Adrenal gland (tissue), 9 donors: ENCODE measurements at regions not wholly inside any gene's neighbourhood (a gene's known extent, or its start where the extent isn't known, plus 50 kb on each side); places are given as distances from the start of the nearest gene placed in this dataset.

Source experiments
- DNase-seq, 7 donors: peaks; one replicate each; pipeline ENCODE4 v3.0.0-alpha.2; 2019 to 2020
- H3K27ac ChIP-seq, 5 donors: fragments of 200-600 bp; sonication (generic) in 4 of 5; 1 replicate in 3 of 5; 2 replicates in 2 of 5; pipeline versions ENCODE4 v1.5.1 to v1.8.0; 2016 to 2020; ENCODE audit warnings: mild to moderate bottlenecking in 1 of 5
- H3K27me3 ChIP-seq: fragments of 200-600 bp; 2 replicates; pipeline ENCODE4 v1.8.0; 2021
- H3K36me3 ChIP-seq, 2 donors: fragments of 200-600 bp; replicated peaks in 1 of 2; 1 replicate in 1 of 2; 2 replicates in 1 of 2; pipeline versions ENCODE4 v1.5.1 to v1.8.0; 2018 to 2022
- H3K4me1 ChIP-seq, 2 donors: fragments of 200-600 bp; replicated peaks in 1 of 2; 1 replicate in 1 of 2; 2 replicates in 1 of 2; pipeline versions ENCODE4 v1.5.1 to v1.8.0; 2018 to 2021
- H3K4me3 ChIP-seq, 4 donors: fragments of 200-600 bp; sonication (generic) in 3 of 4; one replicate each; pipeline ENCODE4 v1.5.1; 2016 to 2018
- H3K9me3 ChIP-seq, 3 donors: fragments of 200-600 bp; sonication (generic) in 1 of 3; replicated peaks in 1 of 3; 1 replicate in 2 of 3; 2 replicates in 1 of 3; pipeline versions ENCODE4 v1.5.1 to v1.8.0; 2016 to 2021
- POLR2A ChIP-seq, 2 donors: fragments of 450-650 bp; IDR thresholded peaks; one replicate each; pipeline ENCODE4 v1.6.1; 2017; ENCODE audit warnings: antibody characterized with exemption in 2 of 2, mild to moderate bottlenecking in 2 of 2, moderate library complexity in 1 of 2
- WGBS, 4 donors: extraction: QIAGEN DNeasy Blood & Tissue Kit in 2 of 4; methylation state at CpG; one replicate each; pipeline versions ENCODE4 v1.1.5 to v1.1.7; 2013 to 2017; 5-methylcytosine and 5-hydroxymethylcytosine counted together
- intact Hi-C, 2 donors: fragments of 100-400 bp; cut with DNase I; formaldehyde crosslinking; loops; one replicate each; pipeline versions ENCODE4 v1.14.1 to v1.15.0; 2022 to 2023
- TF ChIP-seq, protein P1 (sequence below), 6 experiments: fragments of 450-650 bp in 4 of 6; fragments of 200-600 bp in 2 of 6; sonication (generic) in 1 of 6; IDR thresholded peaks; 1 replicate in 5 of 6; 2 replicates in 1 of 6; pipeline versions ENCODE4 v1.5.1 to v1.8.0; 2016 to 2021; ENCODE audit warnings: antibody characterized with exemption in 6 of 6, mild to moderate bottlenecking in 2 of 6, moderate library complexity in 1 of 6
- donor health status: healthy with polysubstance abuse.
- donor health status: Bipolar disorder and iron deficiency.
- donor health status: DM: yes; HTN: yes; CAD: no.
- donor health status: DM: no; HTN: no; CAD: no.
- donor health status: DM: no; HTN: no; CAD: no.

DNA sequence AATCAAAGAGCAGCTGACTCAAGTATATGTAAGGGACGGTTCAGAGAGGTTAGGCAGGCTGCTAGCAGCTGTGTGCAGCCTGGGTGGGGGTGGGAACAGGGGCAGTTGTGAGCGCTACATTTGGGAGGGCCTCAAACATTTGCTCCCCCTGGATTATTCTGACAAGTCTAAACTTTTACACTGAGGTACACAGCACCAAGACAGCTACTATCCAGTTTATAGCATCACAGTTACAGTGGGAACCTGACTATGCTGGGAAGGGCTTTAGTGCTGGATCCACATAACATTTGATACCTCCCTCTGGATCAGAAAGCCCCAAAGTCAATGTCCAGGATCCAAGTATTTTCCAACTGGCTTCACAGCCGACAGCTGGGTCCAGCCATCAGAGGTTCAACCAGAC, 55.8 kb upstream of the GIMD1 start:
- DNase-seq: no peak
- Histone ChIP-seq H3K9me3 (no peaks in the 10 kb centered on the region), H3K27me3 (no peaks in the 10 kb centered on the region), H3K4me3 (no peak overlapping the region), H3K4me1 (no peaks in the 10 kb centered on the region), H3K36me3 (no peaks in the 10 kb centered on the region), H3K27ac (no peak overlapping the region)
- TF ChIP-seq POLR2A (IDR thresholded peaks at IDR 0.05): no peak
- intact Hi-C loops: no loop called here
- 74 to 79% (median 77%) methylated on average over 3 of the region's 3 CpGs for WGBS, 4 donors

GRCh38 chr4:106423791-106424190, 55.2 kb upstream of the GIMD1 start:
- H3K27me3 ChIP-seq: no peaks in the 10 kb centered on the region
- intact Hi-C loops: no loop called here
- TF ChIP-seq, protein P1, sequence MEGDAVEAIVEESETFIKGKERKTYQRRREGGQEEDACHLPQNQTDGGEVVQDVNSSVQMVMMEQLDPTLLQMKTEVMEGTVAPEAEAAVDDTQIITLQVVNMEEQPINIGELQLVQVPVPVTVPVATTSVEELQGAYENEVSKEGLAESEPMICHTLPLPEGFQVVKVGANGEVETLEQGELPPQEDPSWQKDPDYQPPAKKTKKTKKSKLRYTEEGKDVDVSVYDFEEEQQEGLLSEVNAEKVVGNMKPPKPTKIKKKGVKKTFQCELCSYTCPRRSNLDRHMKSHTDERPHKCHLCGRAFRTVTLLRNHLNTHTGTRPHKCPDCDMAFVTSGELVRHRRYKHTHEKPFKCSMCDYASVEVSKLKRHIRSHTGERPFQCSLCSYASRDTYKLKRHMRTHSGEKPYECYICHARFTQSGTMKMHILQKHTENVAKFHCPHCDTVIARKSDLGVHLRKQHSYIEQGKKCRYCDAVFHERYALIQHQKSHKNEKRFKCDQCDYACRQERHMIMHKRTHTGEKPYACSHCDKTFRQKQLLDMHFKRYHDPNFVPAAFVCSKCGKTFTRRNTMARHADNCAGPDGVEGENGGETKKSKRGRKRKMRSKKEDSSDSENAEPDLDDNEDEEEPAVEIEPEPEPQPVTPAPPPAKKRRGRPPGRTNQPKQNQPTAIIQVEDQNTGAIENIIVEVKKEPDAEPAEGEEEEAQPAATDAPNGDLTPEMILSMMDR (IDR thresholded peaks at IDR 0.05): no peak
- no peak for TF ChIP-seq POLR2A (IDR thresholded peaks at IDR 0.05)
- no peaks in the 10 kb centered on the region for H3K36me3 ChIP-seq
- no peak overlapping the region for H3K4me3 ChIP-seq
- DNase-seq: no peak
- no peak overlapping the region for H3K27ac ChIP-seq
- no peaks in the 10 kb centered on the region for H3K9me3 ChIP-seq
- H3K4me1 ChIP-seq: no peaks in the 10 kb centered on the region

DNA sequence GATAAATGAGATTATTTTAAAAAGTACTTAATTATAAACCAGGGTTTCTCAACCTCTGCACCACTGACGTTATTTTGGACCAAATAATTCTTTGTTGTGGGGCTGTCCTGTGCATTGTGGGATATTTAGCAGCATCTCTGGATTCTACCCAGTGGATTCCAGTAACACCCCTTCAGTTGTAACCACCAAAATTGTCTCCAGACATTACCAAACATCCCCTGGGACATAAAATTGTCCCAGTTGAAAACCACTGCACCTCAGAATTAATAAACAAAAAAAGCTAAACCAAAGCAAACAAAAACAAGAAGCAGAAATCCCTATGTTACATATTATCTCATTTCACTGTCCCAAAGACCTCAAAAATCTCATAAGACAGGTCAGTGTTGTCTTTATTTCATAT, 54.2 kb upstream of the GIMD1 start:
- intact Hi-C loops: no loop called here

GRCh38 chr4:106421441-106422296, 53.1 kb upstream of the GIMD1 start:
- Histone ChIP-seq H3K27me3 (no peaks in the 10 kb centered on the region), H3K36me3 (no peaks in the 10 kb centered on the region), H3K4me1 (no peaks in the 10 kb centered on the region), H3K9me3 (no peaks in the 10 kb centered on the region), H3K4me3 (no peak overlapping the region), H3K27ac (no peak overlapping the region)
- DNase-seq: no peak
- TF ChIP-seq, protein P1 (IDR thresholded peaks at IDR 0.05): no peak
- TF ChIP-seq POLR2A (IDR thresholded peaks at IDR 0.05): no peak
- WGBS, 4 donors: 54 to 61% (median 60%) methylated on average over 4 of the region's 4 CpGs
- intact Hi-C loops: no loop called here

More for the DNA sequence above, 54.2 kb upstream of the GIMD1 start:
- H3K36me3 ChIP-seq: no peaks in the 10 kb centered on the region
- H3K27me3 ChIP-seq: no peaks in the 10 kb centered on the region
- no peaks in the 10 kb centered on the region for H3K4me1 ChIP-seq
- H3K4me3 ChIP-seq: no peak overlapping the region
- H3K9me3 ChIP-seq: no peaks in the 10 kb centered on the region
- H3K27ac ChIP-seq: no peak overlapping the region
- no peak for TF ChIP-seq POLR2A (IDR thresholded peaks at IDR 0.05)
- TF ChIP-seq, protein P1 (IDR thresholded peaks at IDR 0.05): no peak
- no peak for DNase-seq
- 40 to 59% (median 47%) methylated on average over 1 of the region's 1 CpG for WGBS, 4 donors

GRCh38 chr4:106418444-106418843, 49.9 kb upstream of the GIMD1 start:
- Histone ChIP-seq H3K36me3 (no peaks in the 10 kb centered on the region), H3K9me3 (no peaks in the 10 kb centered on the region), H3K4me3 (no peak overlapping the region), H3K4me1 (no peaks in the 10 kb centered on the region), H3K27ac (no peak overlapping the region), H3K27me3 (no peaks in the 10 kb centered on the region)
- no peak for DNase-seq
- no peak for TF ChIP-seq POLR2A (IDR thresholded peaks at IDR 0.05)
- TF ChIP-seq, protein P1 (IDR thresholded peaks at IDR 0.05): no peak
- WGBS, 4 donors: 44 to 70% (median 59%) methylated on average over 1 of the region's 1 CpG
- intact Hi-C loops: no loop called here
